Liver (tissue), 8 donors: ENCODE measurements at regions not wholly inside any gene's neighbourhood (a gene's known extent, or its start where the extent isn't known, plus 50 kb on each side); places are given as distances from the start of the nearest gene placed in this dataset.

Source experiments
- DNase-seq: peaks from one replicate; pipeline ENCODE4 v3.0.0-alpha.2; 2017; ENCODE audit warnings: low spot score
- H3K27ac ChIP-seq, 2 donors: one replicate each; pipeline ENCODE4 v1.7.0; 2013; ENCODE audit warnings: inconsistent platforms in 2 of 2, low read length in 2 of 2, control low read depth in 1 of 2, low read depth in 1 of 2, mild to moderate bottlenecking in 1 of 2
- H3K27me3 ChIP-seq, 4 donors: one replicate each; pipeline versions ENCODE4 v1.6.1 to v1.7.0; 2013; ENCODE audit warnings: low read length in 3 of 4, inconsistent platforms in 1 of 4, mild to moderate bottlenecking in 1 of 4, moderate library complexity in 1 of 4; ENCODE audit not compliant: control insufficient read depth in 4 of 4, insufficient read depth in 4 of 4
- H3K36me3 ChIP-seq, 4 donors: one replicate each; pipeline versions ENCODE4 v1.6.1 to v1.7.0; 2013; ENCODE audit warnings: low read length in 3 of 4, mild to moderate bottlenecking in 3 of 4, low read depth in 1 of 4, moderate library complexity in 1 of 4; ENCODE audit not compliant: control insufficient read depth in 4 of 4, insufficient read depth in 3 of 4
- H3K4me1 ChIP-seq, 4 donors: one replicate each; pipeline versions ENCODE4 v1.6.1 to v1.7.0; 2013; ENCODE audit warnings: low read length in 3 of 4, mild to moderate bottlenecking in 3 of 4, moderate library complexity in 1 of 4; ENCODE audit not compliant: control insufficient read depth in 4 of 4, insufficient read depth in 4 of 4
- H3K4me3 ChIP-seq, 3 donors: one replicate each; pipeline versions ENCODE4 v1.6.1 to v1.7.0; 2013; ENCODE audit warnings: low read length in 3 of 3, control low read depth in 1 of 3, low read depth in 1 of 3, mild to moderate bottlenecking in 1 of 3
- H3K9ac ChIP-seq, 2 donors: one replicate each; pipeline ENCODE4 v1.7.0; 2013; ENCODE audit warnings: low read length in 2 of 2, mild to moderate bottlenecking in 2 of 2, moderate library complexity in 2 of 2, control low read depth in 1 of 2, low read depth in 1 of 2
- H3K9me3 ChIP-seq, 4 donors: one replicate each; pipeline versions ENCODE4 v1.6.1 to v1.7.0; 2013; ENCODE audit warnings: low read length in 3 of 4; ENCODE audit not compliant: control insufficient read depth in 4 of 4
- CTCF ChIP-seq: fragments of 150-350 bp; IDR thresholded peaks from 2 replicates; pipeline ENCODE4 v1.5.1; 2017; ENCODE audit warnings: improper control_type of control experiment, low read depth, low read length; ENCODE audit not compliant: missing input control
- EGR1 ChIP-seq, 2 donors: IDR thresholded peaks; 2 replicates each; pipeline ENCODE4 v1.6.1; 2016 to 2018; ENCODE audit warnings: antibody characterized with exemption in 2 of 2, low read depth in 2 of 2
- FOXA1 ChIP-seq: IDR thresholded peaks from 2 replicates; pipeline ENCODE4 v1.6.1; 2016; ENCODE audit warnings: antibody characterized with exemption
- FOXA2 ChIP-seq: IDR thresholded peaks from 2 replicates; pipeline ENCODE4 v1.6.1; 2016; ENCODE audit warnings: antibody characterized with exemption
- GABPA ChIP-seq, 2 donors: IDR thresholded peaks in 1 of 2; conservative IDR thresholded peaks in 1 of 2; 2 replicates each; pipeline ENCODE4 v1.6.1; 2016; ENCODE audit warnings: antibody characterized with exemption in 2 of 2, mild to moderate bottlenecking in 1 of 2, moderate library complexity in 1 of 2
- HNF4G ChIP-seq: IDR thresholded peaks from 2 replicates; pipeline ENCODE4 v1.6.1; 2016; ENCODE audit warnings: antibody characterized with exemption
- JUND ChIP-seq, 2 donors: IDR thresholded peaks; 2 replicates each; pipeline ENCODE4 v1.6.1; 2016; ENCODE audit warnings: antibody characterized with exemption in 2 of 2
- MAX ChIP-seq: IDR thresholded peaks from 2 replicates; pipeline ENCODE4 v1.6.1; 2016; ENCODE audit warnings: antibody characterized with exemption
- NR2F2 ChIP-seq: IDR thresholded peaks from 2 replicates; pipeline ENCODE4 v1.6.1; 2016; ENCODE audit warnings: antibody characterized with exemption
- RAD21 ChIP-seq, 2 donors: IDR thresholded peaks; 2 replicates each; pipeline ENCODE4 v1.6.1; 2016; ENCODE audit warnings: antibody characterized with exemption in 2 of 2, mild to moderate bottlenecking in 2 of 2
- RXRA ChIP-seq, 2 donors: IDR thresholded peaks; 2 replicates each; pipeline ENCODE4 v1.6.1; 2017 to 2018; ENCODE audit warnings: antibody characterized with exemption in 2 of 2, mild to moderate bottlenecking in 1 of 2
- ZBTB33 ChIP-seq: IDR thresholded peaks from 2 replicates; pipeline ENCODE4 v1.6.1; 2016; ENCODE audit warnings: antibody characterized with exemption
- WGBS: extraction: QIAGEN DNeasy Blood & Tissue Kit; methylation state at CpG from one replicate; pipeline ENCODE4 v1.1.7; 2013; 5-methylcytosine and 5-hydroxymethylcytosine counted together
- donor health status: healthy.
- donor health status: healthy.
- donor health status: healthy.
- donor health status: healthy.
- donor health status: healthy.

- Histone ChIP-seq H3K9ac (no peak overlapping the region), H3K9me3 (no peaks in the 10 kb centered on the region), H3K27me3 (no peaks in the 10 kb centered on the region), H3K27ac (no peak overlapping the region), H3K4me1 (no peaks in the 10 kb centered on the region), H3K36me3 (no peaks in the 10 kb centered on the region), H3K4me3 (no peak overlapping the region)
- DNase-seq = no peak
- TF ChIP-seq CTCF (no peak), ZBTB33 (no peak), GABPA (IDR thresholded peaks at IDR 0.05 in 1 of 2, conservative IDR thresholded peaks at IDR 0.05 in 1 of 2) (no peak), MAX (no peak), FOXA1 (no peak), HNF4G (no peak), JUND (IDR thresholded peaks at IDR 0.05) (no peak)
- 90% methylated on average over 2 of the region's 2 CpGs for WGBS
These were observed 854.3 kb downstream of the KCNA4 start for GRCh38 chr11:29162491-29162890.

GRCh38 chr11:29161191-29161590, 855.6 kb downstream of the KCNA4 start:
- Histone ChIP-seq H3K36me3 (no peaks in the 10 kb centered on the region), H3K27me3 (no peaks in the 10 kb centered on the region), H3K4me3 (no peak overlapping the region), H3K9ac (no peak overlapping the region), H3K4me1 (no peaks in the 10 kb centered on the region), H3K9me3 (no peaks in the 10 kb centered on the region), H3K27ac (no peak overlapping the region)
- no peak for DNase-seq
- WGBS = 74% methylated on average over 1 of the region's 1 CpG
- TF ChIP-seq MAX (no peak), RXRA (IDR thresholded peaks at IDR 0.05) (no peak)

- no peak overlapping the region for H3K27ac ChIP-seq
- H3K36me3 ChIP-seq = no peaks in the 10 kb centered on the region
- 47% methylated on average over 6 of the region's 6 CpGs for WGBS
- H3K4me1 ChIP-seq = no peaks in the 10 kb centered on the region
- no peak for DNase-seq
- no peak overlapping the region for H3K4me3 ChIP-seq
- H3K27me3 ChIP-seq = no peaks in the 10 kb centered on the region
- H3K9ac ChIP-seq = no peak overlapping the region
- no peaks in the 10 kb centered on the region for H3K9me3 ChIP-seq
- no peak for TF ChIP-seq NR2F2
- no peak for TF ChIP-seq FOXA1
- TF ChIP-seq FOXA2 = no peak
- no peak for TF ChIP-seq EGR1 (IDR thresholded peaks at IDR 0.05; ENCODE audit: low read depth in 2 of 2)
- TF ChIP-seq HNF4G = no peak
- TF ChIP-seq CTCF = peak; percentile 44
- TF ChIP-seq RAD21 (IDR thresholded peaks at IDR 0.05) = peak; percentile 80 to 87
These were observed 857.0 kb downstream of the KCNA4 start for GRCh38 chr11:29159552-29160465.
